HG03521 (cell line): ENCODE measurements at regions not wholly inside any gene's neighbourhood (a gene's known extent, or its start where the extent isn't known, plus 50 kb on each side); places are given as distances from the start of the nearest gene placed in this dataset.

Experiments
- ATAC-seq: cut with Tn5 transposase; IDR thresholded peaks from one replicate; pipeline ENCODE4 v1.9.1; 2021; ENCODE audit warnings: mild to moderate bottlenecking, moderate library complexity; ENCODE audit not compliant: unreplicated experiment

- no peak for ATAC-seq
Observed at GRCh38 chr15:100809587-100809986, 70.0 kb upstream of the ALDH1A3 start.

- ATAC-seq = no peak
Observed at GRCh38 chr15:100810229-100810628, 69.4 kb upstream of the ALDH1A3 start.

DNA sequence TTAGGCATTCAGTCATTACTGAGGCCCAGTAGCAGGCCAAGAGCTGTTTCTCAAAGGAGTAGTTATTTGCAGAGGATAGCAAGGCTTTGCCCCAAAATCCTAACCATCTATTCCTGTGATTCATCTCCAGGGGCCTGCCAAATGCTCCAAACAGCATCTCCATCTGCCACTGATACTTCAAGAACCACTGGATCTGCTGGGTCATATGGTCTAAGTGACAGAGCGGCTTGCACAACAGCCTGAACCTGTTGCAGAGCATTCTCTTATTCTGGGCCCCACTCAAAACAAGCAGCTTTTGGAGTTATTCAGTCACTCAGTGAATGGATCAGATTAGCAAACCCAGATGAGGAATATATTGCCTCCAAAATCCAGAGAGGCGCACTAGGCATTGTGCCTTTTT lies 68.8 kb upstream of the ALDH1A3 start:
- ATAC-seq = no peak

GRCh38 chr15:100812802-100813201 lies 66.8 kb upstream of the ALDH1A3 start:
- no peak for ATAC-seq

DNA sequence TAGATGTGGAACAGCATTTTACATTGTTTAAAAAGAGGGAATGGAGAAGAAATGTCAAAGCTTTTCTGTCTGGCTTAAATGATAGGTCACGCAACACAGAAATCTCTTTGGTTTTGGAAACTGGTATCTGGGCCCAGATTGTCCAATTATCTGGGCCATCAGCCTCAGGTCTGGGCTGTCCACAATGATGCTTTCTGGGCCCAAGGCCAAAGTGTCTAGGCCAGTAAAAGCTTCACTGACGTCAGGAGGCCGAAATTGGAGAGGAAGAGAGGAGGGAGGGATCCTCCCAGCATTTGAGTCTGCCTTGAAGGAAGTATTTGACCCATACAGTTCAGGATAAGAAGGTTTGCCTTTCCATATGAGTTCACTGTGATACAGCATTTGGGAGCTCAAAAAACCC lies 60.7 kb upstream of the ALDH1A3 start:
- ATAC-seq = no peak

DNA sequence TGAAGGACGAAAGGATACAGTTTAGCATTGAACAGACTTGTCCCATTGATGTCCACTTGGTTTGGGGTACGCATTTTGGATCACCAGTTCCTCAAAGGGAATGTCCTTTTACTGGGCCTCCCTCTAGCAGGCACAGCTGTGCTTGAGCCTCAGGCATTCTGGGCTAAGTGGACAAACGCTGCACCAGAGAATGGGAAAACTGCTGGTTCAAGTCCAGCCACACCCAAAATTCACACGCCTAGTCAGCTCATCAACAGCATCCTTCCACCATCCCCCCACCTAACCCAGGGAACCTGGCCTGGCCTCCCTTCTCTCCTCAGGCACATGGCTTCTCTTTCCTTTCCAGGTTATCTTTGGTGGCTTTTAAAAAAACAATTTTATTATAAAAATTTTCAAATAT lies 59.1 kb upstream of the ALDH1A3 start:
- ATAC-seq = no peak

- ATAC-seq = no peak
Observed at GRCh38 chr15:100821327-100821726, 58.3 kb upstream of the ALDH1A3 start.

GRCh38 chr15:100824211-100824610 lies 55.4 kb upstream of the ALDH1A3 start:
- ATAC-seq = no peak

- no peak for ATAC-seq
Observed at GRCh38 chr15:100829457-100829856, 50.2 kb upstream of the ALDH1A3 start.
